K562 (cell line): ENCODE measurements at regions not wholly inside any gene's neighbourhood (a gene's known extent, or its start where the extent isn't known, plus 50 kb on each side); places are given as distances from the start of the nearest gene placed in this dataset.
A peak's percentile ranks its signal among the peaks of the same experiment; 100 is the strongest.

Experiments
- DMBX1 ChIP-seq: fragments of 250-450 bp; sonication (Bioruptor Pico); IDR thresholded peaks from 2 replicates; pipeline ENCODE4 v1.8.0; 2022; ENCODE audit warnings: inconsistent platforms, mild to moderate bottlenecking, moderate library complexity, borderline replicate concordance
- ELK1 ChIP-seq: sonication (generic); formaldehyde crosslinking; IDR thresholded peaks from 2 replicates; pipeline ENCODE4 v1.8.1; 2022; ENCODE audit warnings: missing genetic modification reagents
- GATA2 ChIP-seq: sonication (generic); formaldehyde crosslinking; IDR thresholded peaks from 2 replicates; pipeline ENCODE4 v1.4.0; 2020; ENCODE audit warnings: mild to moderate bottlenecking, missing genetic modification reagents
- PRMT5 ChIP-seq: sonication (generic); formaldehyde crosslinking; IDR thresholded peaks from 2 replicates; pipeline ENCODE4 v1.5.0; 2020; ENCODE audit warnings: missing genetic modification reagents
- RAD21 ChIP-seq, 2 experiments: fragments of 250-450 bp in 1 of 2; fragments of 450-650 bp in 1 of 2; sonication (Bioruptor Pico) in 1 of 2; formaldehyde crosslinking in 1 of 2; IDR thresholded peaks in 1 of 2; conservative IDR thresholded peaks in 1 of 2; 2 replicates each; pipeline versions ENCODE4 v1.4.0 to v1.8.0; 2020 to 2022; ENCODE audit warnings: mild to moderate bottlenecking in 2 of 2, moderate library complexity in 1 of 2
- REST ChIP-seq, 2 experiments: fragments of 450-650 bp; formaldehyde crosslinking in 1 of 2; IDR thresholded peaks; 2 replicates each; pipeline versions ENCODE4 v1.4.0 to v1.6.1; 2014 to 2020; ENCODE audit warnings: mild to moderate bottlenecking in 2 of 2, borderline replicate concordance in 1 of 2, low read depth in 1 of 2
- SUPT5H ChIP-seq: fragments of 450-650 bp; IDR thresholded peaks from 2 replicates; pipeline ENCODE4 v1.6.1; 2016
- ZEB2 ChIP-seq: fragments of 450-650 bp; IDR thresholded peaks from 2 replicates; pipeline ENCODE4 v1.6.1; 2016
- ZKSCAN1 ChIP-seq: fragments of 150-350 bp; IDR thresholded peaks from 2 replicates; pipeline ENCODE4 v1.6.1; 2016; ENCODE audit warnings: low read depth, low read length
- ZNF165 ChIP-seq: fragments of 250-450 bp; sonication (Bioruptor Pico); IDR thresholded peaks from 2 replicates; pipeline ENCODE4 v1.4.0; 2020; ENCODE audit warnings: borderline replicate concordance
- ZNF592 ChIP-seq: fragments of 450-650 bp; IDR thresholded peaks from 2 replicates; pipeline ENCODE4 v1.6.1; 2017; ENCODE audit warnings: antibody characterized with exemption, mild to moderate bottlenecking

GRCh38 chr4:17173300-17173699, 274.9 kb upstream of the LDB2 start (continued):
- TF ChIP-seq RAD21 (CRISPR knock-in tag; conservative IDR thresholded peaks at IDR 0.05 in 1 of 2, IDR thresholded peaks at IDR 0.05 in 1 of 2) (peak in 1 of 2 experiments; percentile 42; a peak in 2 of 4 replicates), PRMT5 (CRISPR knock-in tag) (no peak), ZNF592 (no peak), ELK1 (CRISPR knock-in tag) (no peak), ZKSCAN1 (no peak), DMBX1 (CRISPR knock-in tag) (no peak), SUPT5H (no peak), REST (IDR thresholded peaks at IDR 0.05; ENCODE audit: borderline replicate concordance) (peak; percentile 14; the same call in 1 of the 2 replicates), REST (CRISPR knock-in tag; IDR thresholded peaks at IDR 0.05; ENCODE audit: low read depth) (no peak), GATA2 (CRISPR knock-in tag) (no peak), ZEB2 (no peak), ZNF165 (CRISPR knock-in tag) (no peak)
- TF ChIP-seq, all 486 proteins: peak for 3
